C1 segment of cervical spinal cord (tissue), 14 donors: ENCODE measurements at regions not wholly inside any gene's neighbourhood (a gene's known extent, or its start where the extent isn't known, plus 50 kb on each side); places are given as distances from the start of the nearest gene placed in this dataset.

Source experiments
- DNase-seq, 14 donors: peaks; one replicate each; lab custom pipeline; 2025; lab: John Stamatoyannopoulos, UW

DNA sequence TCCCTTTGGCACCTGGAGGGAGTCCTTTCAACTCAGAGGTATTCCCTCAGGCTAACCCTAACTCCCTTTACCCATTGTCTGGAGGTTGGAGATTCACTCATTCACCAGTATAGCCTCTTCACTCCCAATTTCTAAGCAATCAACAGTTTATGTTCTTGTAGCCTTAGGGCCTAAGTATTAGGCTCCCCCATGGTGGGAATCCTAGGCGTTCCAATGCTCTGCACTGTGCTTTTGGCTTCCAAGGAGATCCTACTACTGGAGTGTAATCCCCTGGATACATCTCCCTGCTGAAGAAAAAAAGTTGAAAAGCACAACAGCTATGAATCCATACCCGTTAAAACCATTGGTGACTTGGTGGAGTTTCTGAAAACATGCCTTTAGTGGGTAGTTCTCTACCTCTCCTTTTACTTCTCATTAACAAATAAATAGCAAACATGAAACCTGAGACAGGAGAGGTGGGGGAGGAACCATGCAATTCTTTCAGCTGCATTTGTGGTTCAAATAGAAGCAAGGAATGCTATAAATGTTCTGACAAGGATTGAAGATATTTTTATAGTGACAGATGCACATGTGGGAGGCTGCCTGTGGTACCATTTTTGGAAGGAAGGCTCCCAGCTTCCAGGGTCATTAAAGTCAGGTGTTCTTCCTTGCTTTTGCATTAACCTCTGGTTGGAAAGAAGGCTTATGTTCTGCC lies 397.1 kb downstream of the DMAC1 start:
- DNase-seq: peak in 2 of 14 donors; percentile 11 to 22

DNA sequence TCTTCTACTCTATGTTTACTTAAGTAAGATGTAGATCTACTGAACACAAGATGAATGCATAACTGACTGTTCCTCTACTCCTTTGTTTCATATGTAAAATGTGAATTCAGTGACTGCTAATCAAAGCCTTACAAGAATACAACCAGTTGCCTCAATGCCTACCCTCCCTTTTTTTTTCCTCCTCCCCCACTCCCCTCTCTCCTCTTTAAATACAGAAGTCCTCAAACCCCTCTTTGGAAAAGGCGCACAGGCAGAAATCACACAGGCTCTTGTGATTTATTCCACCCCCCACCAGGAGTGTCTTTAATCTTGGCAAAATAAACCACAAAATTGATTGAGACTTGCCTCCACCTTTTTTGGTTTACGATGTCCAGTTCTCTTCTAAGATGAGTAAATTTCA lies 398.5 kb downstream of the DMAC1 start:
- no peak for DNase-seq

DNA sequence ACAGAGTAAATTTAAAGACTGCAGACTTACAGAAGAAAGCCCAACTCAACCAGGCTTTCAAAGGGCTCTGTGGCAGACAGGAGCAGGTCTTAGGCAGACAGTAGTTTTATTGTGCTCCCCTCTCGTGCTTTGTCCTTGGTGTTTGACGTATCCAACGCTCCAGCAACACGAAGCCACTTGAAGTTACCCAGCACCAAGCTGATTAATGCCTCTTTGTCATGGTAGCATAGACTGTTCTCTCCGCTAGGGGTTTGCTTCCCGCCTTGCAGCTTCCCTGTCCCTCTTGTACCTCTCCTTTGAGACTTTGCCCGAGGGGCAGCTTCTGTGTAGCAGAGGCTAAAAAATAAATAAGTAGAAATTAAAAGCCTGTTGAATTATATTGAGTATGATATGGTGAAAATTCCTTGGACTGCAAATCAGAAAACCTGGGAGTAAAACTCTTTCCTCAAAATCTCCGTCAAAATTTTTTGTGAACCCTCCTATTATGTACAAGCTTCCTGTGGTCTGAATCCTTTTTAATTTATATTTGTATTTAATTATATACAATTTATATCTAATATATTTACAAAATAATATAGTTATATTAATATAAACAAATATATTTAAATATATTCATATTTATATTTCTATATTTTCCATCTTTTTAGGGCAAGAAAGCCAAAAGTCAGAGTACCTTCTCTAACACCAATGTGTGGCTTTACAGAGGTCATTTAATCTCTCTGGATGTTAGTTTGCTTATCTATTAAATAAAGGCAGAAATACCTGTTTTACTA lies 405.4 kb downstream of the DMAC1 start:
- peak in 4 of 14 donors; percentile 4 to 17 (median 8) for DNase-seq

DNA sequence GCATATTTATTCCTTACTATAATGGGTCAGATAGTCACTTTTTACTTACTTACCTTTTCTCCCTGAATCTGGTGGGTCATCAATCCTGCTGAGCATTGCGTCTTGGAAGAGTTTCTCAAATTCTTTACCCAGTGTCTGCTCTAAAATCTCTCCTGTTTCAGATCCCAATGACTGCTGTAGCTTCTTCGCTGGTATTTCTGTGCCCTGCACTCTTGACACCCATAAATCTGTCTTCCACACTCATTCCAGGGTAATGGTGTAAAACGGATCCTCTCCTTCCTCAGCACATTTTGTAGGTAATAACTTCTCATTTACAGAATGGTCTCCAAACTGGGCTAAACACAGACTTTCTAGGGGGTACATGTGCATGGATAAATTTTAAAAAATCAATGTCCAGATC lies 407.4 kb downstream of the DMAC1 start:
- no peak for DNase-seq

DNA sequence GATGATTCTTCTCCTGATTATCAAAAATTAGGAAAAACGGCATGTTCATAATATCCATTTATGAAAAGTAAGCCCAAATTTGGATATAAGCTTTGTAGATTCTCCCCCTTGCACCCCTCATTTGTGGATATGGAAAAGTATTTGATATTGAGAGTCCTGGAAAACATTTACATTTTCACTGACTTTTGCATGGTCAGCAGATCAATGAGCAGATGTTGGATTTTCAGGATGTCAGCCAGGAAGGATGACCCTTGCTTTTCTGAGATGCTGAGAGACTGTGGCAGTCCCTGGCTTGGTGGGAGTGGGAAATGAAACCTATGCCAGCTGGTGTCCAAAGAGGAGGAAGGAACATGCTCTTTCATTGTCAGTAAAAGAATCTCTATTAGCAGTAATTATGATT lies 410.8 kb downstream of the DMAC1 start:
- no peak for DNase-seq

DNA sequence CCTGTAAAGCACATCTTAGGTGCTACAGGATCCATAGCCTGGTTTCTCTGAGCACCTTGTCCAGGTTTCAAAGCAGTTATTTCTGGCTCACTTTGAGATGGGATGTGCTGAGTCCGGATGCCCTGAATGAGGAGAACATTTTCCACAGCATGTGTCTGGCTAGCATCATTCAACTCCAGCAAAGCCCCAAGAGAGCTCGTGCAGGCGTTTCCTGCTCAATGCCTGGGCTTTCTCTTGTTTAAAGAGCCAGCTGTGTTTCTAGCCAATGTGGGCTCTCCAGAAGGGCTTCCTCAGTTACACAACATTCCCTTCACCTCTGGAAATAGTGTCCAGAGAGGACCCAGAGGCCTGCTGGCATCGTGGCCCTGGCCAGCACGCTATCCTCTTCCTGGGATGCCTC lies 411.7 kb downstream of the DMAC1 start:
- DNase-seq: no peak

DNA sequence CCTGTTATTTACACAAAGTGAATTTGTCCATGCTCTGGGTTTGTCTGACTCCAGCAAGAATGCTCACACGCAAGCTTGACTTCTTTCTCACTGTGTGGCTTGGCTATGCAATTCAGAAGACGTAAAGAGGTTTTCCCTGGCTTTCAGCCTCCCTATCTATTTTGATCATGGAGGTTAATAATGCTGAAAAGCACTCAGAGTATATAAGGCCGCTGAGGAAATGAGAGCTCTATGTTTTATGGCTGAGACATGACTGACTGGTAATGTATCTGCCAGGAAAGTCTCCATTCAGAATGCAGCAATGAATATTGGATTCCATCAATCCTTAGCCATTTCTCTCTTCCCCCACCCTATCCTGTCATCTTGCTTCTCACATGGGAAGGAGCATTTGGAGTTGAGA lies 417.3 kb downstream of the DMAC1 start:
- no peak for DNase-seq

DNA sequence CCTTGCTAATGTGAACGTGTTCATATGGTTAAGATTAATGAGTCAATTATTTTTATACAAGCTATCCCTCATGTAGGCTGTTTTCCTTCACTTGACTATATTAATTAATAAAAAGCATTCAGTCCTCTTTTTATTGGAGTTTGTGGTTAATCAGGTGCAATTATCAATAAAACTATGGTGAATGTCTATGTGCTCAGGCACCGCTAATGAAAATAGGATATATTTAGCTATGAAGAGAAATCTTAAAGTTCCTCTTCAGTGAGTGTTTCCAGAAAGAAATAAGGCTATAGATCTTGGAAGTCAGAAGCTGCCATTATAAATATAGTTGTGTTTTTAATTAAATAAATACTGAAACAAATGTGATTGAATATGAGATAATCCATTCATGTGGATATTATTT lies 422.1 kb downstream of the DMAC1 start:
- no peak for DNase-seq

DNA sequence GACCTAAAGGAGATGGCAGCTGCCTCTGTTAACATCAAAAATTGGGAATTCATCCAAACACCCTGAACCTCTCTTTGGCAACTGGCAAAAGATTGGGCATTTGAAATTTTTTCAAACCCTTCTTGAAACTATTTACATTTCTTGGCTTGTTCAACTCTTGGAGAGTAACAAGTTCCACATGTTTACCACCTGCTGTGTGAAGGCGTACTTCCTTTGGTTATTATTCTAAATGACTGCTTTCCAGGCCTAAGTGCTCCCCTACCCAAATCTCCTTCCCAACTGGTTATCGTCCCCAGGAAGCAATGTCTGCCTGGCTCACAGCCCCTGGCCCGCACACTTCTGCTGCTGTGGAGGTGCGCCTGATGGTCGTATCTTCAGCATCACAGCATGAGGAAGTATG lies 422.7 kb downstream of the DMAC1 start:
- DNase-seq: no peak

DNA sequence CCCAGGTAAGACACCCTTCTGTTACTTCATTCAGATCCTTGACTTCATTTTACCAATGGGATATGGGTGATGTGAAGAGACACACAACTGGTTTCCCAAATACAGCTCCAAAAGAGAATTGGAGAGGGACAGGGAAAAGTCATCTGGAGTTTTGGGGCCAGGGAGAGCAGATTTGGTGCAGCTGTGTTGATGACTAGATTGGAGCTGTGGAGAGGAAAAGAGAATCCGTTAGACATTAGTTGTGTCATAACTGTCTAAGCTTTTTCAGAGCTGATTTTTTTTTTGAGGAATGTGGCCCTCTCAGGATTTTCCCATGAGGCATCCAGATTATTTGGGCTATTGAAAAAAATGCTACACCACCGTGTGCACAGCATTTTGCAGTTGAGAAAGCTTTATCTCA lies 423.4 kb downstream of the DMAC1 start:
- DNase-seq: no peak

DNA sequence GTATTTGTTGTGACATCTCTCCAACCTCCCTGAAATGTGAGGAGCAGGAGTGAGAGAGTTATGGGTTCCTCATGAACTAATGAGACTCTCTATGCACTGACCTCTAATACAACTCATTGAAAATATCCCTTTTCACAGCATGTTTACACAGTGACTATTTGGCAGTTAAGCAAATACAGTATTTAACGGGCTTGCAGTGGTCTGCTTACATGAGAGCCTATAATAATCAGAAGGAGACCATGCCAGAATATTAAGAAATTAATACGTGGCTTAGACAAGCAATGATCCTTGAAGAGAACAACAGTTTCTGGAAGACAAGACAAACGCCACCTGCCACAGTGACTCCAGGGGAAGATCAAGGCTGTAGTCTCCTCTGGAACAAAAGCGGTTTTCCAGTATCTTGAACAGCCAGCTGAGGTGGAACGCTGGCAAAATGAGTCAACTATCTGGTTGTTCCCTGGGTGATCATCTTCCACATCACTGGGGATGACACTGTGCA lies 424.5 kb downstream of the DMAC1 start:
- DNase-seq: no peak

DNA sequence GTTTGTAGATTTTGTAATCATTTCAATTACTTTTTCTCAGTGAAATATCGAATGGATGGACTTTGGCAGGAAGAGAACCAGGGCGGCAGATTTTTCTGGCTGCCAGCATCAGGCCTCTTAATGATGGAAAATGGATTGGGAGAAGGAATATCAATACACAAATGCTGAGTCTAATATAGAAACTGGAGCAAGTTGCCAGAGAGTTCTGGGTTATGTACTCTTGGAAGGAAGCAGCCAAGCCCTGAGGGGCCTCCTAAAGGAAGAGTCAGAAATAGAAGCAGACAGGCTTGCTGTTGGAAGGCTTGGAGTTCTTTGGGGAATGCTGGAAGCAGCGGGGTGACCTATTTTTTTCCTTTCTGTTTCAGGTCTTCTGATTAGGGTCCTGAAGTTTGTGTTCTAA lies 428.6 kb downstream of the DMAC1 start:
- DNase-seq: no peak

DNA sequence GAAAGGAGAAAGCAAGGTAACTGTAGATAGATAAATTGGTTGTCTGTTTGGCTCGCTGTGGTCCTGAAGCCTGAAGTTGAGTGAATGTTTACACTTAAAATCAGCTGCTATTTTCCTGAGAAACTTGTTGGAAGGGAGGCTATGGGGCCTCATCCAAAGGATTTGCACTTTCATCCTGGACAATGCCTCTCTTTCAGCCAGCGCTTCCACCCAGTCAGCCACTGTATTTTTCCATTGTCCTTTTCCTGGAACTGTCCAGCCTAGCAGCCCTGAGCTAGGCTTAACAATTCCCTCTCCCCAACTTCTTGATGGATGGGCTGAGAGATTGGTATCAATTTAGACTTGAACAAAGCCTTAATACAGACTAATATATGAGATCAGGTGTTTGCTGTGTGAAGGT lies 429.2 kb downstream of the DMAC1 start:
- peak in 2 of 14 donors; percentile 10 to 15 for DNase-seq

DNA sequence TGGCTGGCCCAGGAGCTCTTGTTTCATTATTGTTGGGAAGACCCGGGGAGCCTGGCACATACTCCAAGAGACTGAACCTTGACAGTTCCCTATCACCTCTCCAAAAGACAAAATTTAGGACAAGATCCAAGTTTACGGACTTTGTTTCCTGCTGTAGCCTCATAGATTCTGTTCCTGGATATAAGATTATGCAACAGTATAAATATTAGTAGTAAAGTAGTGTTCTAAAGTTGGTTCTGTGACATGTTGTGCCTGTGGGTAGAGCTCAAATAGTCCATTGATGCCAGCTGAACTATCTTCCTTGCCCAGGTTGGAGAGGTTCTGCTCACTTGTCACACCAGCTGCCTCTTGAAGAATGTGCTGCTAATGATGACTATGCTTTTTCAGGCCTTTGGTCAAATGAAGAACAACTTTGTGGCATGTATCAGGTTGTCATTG lies 430.2 kb downstream of the DMAC1 start:
- no peak for DNase-seq

DNA sequence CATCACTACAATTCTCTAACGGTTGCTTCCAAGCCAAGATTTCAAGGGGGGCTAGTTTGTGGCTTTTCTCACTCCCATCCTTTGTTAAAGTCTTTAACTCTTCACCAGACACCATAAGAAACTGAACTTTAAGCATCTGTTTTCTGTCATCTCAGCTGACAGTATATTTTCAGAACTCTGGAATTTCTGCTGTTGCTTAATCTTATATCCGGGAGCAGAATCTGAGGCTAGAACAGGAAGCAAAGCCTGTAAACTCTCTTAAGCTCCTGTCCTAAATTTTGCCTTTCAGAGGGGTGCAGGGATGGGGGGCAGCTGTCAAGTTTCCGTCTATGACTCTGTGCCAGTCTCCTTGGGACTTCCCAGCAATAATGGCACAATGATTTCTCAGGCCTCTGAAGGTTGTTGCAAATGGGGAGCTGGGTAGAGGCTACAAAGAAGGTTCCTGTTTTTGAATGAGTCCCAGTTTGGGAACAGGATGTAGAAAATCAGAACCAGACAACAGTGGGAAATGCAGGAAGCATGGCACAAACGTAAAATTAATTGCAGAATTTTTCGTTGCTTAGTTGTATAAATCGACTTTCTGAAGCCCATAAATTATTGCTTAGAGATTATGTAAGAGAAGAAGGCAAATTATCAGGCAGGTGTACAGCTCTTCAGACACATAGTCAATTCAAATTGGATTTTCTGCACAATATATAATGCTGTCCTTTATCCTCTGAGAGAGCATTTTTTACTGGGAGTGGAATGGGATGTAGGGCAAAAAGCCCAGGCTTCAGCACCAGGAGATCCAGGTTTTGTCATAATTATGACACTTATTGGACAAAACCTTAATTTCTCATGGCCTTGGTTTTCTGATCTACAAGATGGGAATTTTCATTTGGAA lies 430.9 kb downstream of the DMAC1 start:
- DNase-seq: no peak

DNA sequence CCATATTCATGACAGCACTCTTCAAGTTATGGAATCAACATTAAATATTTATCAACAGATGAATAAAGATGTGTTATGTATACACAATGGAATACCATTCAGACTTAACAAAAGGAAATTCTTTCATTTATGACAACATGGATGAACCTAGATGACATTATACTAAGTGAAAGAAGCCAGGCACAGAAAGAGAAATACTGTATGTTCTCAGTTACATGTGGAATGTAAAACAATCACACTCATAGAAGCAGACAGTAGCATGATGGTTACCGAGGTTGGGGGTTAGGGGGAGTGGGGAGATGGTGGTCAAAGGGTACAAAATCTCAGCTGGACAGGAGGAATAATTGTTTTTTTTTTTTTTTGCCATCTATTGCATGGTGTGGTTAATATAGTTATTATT lies 431.9 kb downstream of the DMAC1 start:
- DNase-seq: no peak

DNA sequence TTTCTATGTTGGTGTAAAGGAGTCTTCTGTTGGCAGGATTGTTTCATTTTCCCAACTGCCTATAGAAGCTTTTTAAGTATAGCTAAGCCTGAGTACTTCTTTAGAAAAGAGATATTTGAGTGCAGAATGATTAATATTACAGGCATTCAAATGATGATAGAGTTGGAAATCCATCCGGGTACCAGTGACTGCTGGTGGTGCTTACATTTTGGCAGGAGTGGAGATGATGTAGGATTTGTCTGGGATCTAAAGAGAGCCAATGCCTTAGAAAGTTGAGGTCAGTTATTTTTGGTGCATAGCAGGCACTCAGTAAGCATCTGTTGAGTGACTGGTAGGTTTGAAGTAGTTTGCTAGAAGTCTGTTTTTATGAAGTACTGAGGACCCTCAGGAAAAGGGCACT lies 433.5 kb downstream of the DMAC1 start:
- no peak for DNase-seq

DNA sequence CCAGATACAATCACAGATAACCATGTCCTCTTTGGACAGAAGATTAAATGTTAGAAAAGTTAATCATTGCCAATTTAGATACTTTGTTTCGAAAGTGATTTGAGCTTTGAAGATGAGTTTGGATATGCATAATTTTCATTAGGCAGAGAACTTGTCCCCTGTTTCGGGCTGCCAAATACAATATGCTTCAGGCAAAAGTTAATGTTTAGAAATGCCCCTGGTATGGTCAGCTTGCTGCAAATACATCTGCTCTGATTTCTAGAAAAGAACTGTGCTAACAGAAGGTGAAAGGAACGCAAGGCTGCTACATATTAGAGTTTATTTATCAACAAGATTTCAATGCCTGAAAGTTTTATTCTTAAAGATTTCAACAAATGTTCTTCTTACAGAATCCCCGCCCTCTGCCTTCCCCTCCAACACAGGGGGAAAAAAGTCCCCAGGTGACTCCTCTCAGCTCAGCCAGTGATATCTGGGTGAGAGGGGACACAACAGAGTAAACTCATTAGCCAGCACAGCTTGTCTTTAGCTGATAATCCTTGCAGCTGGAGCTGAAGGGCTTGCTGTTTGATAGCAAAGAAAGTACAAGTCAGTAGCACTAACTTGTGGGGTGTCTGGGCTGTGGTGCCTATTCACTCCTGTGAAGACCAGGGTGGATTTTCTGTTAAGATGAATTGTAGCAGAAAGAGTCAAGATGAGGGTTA lies 435.7 kb downstream of the DMAC1 start:
- no peak for DNase-seq

DNA sequence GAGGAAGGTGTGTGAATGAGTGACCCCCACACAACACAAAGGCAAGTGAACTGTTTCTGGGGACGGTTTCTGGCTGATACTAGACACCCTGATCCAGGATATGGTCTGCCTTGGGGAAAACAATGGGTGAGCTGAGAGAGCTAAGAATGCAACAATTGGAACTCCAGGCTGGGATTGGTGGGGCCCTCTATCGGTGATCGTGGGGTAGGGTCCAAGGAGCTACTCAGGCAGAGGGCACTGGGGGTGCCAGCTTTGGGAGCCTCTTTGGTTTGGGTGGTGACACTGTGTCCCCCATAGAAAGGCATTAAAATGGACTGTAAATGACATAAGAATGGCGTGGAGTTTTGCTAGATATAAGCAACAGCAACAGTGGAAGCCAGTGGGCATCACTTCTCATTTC lies 439.1 kb downstream of the DMAC1 start:
- DNase-seq: no peak

DNA sequence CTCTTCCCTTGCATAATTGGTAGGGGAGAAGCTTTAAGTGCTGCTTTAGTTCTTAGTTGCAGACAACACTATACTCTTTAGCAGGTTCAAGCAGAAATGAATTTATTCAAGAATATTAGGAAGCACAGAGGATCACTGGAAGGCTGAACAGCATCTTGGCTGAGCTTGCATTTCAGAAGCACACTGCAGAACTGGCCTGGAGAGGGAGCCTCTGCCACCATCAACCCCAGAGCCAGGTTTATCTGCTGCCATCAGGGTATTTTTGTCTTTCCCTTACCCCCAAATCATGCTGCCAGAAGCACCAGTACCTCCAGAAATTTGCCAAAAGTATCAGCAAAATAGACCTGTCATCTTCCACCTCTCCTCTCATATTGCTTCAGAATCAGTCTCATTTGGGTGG lies 440.7 kb downstream of the DMAC1 start:
- DNase-seq: no peak

DNA sequence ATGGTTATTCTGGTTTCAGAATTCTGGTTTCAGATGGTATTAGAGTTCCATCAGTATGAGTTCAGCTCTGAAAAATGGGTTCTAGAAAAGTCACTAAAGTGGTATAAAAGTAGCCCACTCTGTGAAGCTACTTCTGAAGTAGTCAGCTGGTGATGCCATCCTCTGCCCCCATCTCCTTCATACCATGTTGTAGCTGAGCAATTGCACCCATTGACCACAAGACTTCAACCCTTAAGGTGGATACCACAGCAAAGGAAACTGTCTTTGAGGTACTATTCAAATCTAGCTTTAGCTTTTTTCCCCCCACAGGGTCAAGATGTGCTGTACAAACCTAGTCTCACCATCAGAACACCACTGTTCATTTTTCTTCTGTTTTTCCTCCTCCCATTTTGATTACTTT lies 444.9 kb downstream of the DMAC1 start:
- DNase-seq: no peak

DNA sequence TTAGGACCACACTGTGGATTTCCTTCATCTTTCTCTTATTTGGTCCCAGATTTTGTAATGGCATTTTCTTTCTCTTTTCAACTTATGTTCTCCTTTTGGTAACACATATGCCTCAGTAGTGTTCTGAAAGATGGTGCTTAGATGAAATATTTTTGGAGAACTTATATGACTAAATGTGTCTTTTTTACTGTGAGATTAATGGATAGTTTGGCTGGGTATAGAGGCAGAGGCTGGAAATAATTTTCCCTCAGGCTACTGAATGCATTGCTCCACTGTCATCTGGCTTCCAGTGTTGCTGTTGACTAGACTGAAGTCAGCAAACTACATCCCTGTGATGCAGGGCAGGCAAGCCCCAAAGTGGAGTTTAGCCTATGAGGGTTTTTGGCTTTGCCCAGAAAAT lies 450.9 kb downstream of the DMAC1 start:
- no peak for DNase-seq
